GM04503 (cell line): ENCODE measurements at regions not wholly inside any gene's neighbourhood (a gene's known extent, or its start where the extent isn't known, plus 50 kb on each side); places are given as distances from the start of the nearest gene placed in this dataset.

ENCODE experiments used
- DNase-seq: peaks from one replicate; pipeline ENCODE4 v3.0.0-alpha.2; 2012; ENCODE audit warnings: low read depth

DNA sequence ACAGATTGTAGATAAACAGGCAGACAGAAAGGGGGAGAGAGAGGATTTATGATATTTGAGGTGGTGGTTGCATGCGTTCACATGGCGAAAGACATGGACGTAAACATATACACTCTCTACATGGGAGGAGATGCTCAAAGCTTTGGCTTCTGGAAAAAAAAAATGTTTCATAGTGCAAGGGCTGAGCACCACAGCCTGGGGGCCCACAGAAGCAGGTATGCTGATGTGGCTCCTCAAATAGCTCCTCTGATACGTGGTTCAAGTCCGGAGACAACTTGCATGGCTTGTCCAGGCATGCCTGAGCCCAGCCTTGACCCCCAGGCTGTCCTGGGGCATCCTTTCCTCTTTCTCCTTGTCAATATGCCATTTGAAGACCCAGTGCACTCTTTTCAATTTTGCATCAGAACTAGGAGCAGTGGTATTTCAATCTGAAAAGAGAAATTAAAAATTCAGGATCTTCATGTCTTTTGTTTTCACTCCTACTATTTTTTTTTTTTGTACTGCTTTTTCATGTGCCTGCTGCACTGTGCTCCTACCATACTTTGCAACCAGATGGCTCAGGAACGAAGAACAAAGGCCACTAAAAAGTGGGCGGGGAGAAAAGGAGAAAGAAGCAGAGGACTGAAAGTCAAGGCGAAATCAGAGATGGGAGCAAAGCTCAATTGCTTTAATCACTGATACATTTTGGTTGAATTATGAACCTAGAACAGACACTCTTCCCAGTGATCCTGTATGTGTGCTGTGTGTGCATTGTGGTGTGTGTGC lies 495.7 kb upstream of the TCF4 start:
- DNase-seq, result no peak

DNA sequence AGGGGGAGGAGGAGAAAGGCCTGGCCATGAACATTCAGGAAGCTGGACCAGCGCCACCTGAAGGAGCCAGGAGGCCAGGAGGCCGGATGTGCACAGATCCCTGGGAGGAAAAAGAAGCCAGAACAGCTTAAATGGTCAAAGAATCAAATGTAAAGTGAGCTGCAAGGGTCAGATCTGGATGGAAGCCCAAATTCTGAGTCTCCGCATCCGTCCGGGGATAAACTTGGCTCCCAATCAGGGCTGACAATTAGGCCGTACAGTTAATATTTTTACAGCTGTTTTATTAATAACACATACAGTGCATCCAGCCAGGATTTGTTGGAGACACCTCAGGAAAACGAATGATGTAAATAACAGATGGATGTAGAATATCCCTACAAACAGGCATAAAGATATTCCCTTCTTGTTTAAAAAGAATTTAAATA lies 495.1 kb upstream of the TCF4 start:
- no peak for DNase-seq

DNA sequence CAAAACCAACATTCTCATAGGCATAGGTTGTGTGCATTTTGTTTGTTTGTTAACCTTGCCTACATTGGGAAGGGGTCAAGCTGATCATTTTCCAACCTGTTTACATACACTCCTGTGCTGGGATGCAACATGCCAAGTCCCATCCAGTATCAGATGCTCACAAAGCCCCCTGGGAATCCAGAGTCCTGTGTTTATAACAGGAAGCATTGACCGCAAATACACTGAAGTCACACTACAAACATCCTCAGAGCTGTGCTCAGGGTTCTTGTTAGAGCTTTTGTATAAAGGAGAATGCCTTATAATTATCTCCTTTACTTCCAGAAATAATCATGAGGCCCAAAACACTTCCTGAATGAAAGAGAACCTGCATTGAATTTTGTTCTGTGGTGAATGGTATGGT lies 488.7 kb upstream of the TCF4 start:
- DNase-seq, result no peak

DNA sequence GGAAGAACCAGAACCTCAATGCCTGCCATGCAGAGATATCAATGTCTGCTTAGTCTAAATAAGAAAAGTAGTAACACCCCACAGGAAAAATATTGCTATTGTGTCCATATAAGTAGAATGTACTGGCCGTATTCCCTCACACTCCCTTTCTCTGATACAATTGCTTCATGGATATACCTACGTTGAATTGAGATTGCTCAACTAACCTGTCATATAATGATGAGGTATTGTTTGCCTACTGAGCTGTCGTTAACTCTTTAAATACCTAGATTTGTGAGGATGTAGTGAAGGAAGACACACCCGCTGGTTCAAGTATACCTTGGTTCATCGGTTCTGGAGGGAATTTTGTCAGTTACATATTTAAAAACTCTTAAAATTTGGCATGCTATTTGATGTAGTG lies 480.7 kb upstream of the TCF4 start:
- no peak for DNase-seq

DNA sequence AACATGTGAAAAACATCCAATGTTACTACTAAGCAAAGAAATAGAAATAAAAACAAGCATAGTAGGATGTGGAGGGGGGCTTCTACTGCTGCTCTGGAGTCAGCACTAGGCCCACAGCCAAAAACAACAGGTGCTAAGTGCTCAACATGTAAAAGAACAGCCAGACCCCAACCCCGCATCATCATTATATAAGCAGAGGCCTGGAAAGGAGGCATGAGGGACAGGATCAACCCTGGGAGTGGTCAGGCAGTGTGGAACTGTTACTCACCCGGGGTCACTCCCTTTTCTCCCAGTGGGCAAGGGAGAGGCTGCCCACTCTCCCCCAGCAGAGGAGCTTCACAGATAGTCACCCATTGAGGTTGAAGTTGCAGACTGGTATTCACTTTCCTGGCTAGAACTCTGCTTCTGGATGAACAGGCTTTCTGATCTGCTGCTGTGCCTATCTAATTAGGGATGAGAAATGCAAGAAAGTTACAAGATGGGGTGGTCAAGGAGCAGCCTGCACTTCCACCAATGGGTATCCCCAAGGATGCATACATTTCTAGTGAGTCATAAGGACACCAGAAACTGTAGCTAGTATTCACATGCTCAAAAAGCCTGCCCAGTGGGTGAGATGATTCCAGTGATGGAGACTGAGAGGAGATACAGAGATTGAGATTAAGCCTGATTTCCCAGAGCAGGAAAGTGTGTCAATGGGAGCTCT lies 480.1 kb upstream of the TCF4 start:
- peak; percentile 66 for DNase-seq

DNA sequence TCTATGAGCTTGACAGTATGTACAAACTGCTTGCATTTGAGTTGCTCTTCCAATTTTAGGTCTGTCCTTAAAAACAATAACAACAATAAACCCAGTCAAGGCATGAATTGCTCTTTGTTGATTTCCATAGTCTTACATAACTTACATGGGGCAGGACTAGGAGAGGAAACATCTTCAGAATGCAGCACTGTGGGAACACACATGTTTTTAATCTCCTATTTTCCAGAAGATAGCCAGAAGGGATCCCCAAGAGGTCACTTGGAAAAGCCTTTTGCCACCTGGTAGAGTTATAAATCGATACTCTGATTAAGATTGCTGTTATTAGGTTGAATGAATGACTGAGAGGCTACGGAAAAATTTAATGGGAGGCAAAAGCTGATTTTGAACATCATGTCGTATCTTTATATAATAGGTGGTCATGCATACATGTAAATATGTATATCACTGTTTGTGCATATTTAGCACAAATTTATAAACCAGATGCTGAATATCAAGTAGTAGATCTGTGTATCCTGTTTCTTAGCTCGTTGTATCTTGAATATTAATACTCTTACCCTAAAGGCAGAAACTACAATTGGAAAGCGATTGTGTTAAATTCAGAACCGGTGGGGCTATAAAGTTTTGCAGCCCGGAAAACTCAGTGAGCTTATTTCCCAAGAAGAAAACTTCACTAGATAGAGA lies 479.4 kb upstream of the TCF4 start:
- DNase-seq, result peak; percentile 58

DNA sequence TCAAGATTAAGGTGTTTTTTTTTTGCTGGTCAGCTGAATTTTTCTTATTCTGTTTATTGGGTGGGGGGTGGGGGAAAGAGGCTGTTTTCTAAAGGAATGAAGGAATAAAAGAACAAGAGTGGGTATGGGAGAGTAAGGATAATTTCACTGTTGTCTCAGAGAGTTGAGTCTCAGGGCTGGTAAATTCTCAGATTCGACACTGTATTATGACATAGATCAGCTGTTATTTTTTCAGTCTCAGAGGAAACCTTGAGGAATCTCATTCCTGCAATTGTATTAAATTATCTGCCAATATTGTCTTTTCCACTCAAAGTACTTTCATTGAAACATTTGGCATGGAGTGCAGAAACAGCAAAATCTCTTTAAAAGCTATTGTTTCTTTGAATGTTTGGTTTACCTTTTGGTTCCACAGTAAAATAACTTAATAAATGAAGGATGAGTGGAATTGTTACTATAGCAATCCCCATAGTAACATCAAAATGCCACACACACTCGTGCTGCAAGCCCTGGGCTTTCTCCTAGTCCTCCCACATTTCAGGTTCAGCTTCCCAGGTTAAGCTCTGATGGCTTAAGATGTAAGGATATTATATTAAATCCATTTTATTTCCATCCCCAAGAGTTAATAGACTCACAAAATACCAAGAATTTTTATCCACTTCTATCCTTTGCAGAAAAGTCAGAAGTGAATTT lies 478.7 kb upstream of the TCF4 start:
- no peak for DNase-seq

DNA sequence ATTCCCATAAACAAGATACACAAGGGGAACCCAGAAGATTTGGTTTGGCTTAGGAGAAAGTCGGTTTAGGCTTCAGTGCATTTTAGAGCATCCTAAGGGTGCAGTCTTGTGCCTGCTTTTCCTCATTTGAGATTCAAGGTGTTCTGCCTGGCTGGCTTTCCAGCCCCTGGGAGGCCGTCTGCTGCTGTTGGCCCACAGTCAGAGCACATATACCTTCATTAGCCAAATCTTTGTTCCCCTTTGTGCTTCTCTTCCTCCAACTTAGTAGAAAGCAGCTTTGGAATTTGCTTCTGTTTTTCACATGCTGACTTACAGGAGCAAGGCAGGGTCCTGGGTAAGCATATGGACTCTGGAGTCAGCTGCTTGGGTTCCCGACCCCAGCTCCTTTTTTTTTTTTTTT lies 477.1 kb upstream of the TCF4 start:
- no peak for DNase-seq

DNA sequence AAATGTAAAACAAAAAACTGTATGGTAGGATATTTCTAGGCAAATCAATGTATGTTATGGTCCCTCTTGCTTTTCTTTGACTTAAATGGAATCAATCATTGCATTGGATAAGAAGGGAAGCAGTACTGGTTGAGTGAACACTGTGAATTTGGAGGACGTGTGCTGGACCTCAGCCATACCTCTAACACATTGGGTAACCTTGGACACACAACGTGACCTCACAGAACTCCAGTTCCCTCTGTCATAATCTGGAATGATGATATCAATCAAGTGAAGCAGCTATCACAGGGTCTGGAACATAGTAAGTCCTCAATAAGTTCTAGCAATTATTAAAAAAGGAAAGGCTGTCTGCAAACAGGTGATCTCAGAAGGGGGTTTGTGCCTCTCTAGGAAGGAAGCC lies 474.9 kb upstream of the TCF4 start:
- DNase-seq, result no peak

DNA sequence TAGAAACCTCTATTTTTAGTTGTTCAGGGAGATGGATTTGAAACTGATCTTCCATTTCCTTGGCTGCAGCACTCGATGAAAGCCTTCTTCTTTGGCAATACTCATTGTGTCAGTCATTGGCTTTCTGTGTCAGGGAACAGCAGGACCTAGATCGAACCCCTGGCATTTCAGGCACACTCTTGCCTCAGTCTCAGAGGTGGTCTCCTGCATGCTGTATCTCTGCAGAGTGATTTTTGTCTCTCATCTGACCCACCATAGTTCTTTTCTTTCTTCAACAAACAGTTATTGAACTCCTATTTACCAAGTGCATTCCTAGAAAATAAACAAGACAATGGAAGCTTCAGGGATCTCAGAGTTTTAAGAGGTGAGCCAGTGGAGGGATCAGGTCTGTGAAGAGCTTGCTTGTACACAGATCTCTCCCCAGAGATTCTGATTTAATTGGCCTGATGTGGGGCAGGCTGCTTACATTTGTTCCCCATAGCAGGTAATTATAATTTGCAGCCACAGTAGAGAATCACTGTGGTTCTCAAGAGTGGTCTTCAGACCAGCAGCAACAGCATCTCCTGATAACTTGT lies 473.1 kb upstream of the TCF4 start:
- no peak for DNase-seq

DNA sequence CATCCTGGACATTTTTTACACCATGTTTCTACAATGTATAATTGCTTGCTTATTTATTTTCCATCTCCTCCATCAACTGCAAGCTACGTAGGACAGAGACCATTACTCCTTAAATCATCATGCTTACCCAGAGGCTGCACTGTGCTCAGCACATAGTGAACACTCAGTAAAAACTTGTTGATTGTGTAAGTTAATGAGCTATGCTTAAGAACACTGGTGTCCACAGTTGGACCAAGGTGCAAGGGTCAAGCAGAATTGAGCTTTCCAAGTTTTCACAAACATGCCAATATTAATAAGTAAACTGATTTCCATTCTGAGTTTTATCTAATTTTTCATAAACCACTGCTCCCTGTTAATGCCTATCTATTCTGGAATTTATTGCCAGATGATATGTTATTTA lies 464.2 kb upstream of the TCF4 start:
- no peak for DNase-seq

DNA sequence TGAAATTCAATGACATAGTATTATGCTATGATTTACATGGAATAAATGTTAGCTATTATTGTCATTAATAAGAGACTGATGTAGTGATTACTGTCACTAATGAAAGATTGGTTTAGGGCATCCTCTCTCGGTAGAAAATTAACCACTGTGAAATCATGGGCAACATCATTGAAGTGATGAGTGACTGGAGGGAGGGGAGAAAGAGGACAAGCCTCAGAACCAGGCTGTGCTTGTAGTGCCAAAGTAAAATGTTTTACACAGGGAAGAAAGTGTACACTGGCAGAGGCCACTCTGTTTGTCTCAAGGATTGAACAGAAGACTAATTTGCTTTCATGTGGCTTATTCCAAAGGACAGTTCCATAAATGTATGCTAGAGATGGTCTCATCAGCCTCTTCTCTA lies 456.2 kb upstream of the TCF4 start:
- DNase-seq, result no peak

DNA sequence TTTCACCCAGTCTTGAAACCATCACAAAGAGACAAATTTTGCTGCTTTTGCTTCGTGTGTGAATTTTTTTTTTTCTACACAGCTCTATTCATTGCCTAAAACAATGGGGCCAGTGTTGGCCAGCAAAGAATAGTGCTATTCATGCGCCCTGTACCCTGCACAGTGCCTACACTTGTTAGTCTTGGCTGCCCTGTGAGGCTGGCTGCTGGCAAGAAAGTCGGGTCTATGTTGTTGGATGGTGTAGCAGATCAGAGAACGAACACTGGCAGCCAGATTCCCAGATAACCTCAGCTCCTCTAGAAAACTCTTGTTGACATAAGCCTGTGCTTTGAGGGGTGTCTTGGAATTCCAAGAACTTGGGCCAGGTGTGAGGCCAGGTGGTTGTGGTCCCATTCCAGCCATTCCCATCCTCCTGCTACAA lies 455.7 kb upstream of the TCF4 start:
- no peak for DNase-seq

DNA sequence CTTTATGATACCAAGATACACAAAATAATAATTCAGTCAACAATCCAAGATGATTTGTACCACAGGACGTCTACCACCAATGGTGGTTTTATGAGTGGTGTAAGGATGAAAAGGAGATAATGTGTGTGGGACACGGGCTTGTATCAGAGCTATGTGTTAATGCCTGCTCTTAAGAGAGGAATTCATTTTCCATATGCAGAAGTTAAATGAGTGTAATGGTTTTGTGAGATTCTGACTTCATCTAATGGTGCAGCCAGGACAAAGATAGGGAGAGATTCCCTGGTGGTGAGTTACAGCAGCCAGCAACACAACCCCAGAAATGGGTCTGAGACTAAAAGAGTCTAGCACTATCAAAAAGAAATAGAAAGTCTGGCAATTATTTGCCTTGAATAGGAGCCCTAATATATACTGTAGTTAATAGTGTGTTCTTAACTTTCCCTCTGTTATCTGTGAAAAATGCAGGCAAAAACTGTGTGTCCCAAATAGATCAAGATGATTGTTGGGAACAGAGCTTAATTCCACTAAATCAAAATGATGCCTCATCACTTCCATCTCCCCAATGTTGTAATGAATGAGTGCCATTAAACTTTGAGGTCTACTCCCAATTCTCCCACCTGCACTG lies 455.0 kb upstream of the TCF4 start:
- DNase-seq, result no peak

DNA sequence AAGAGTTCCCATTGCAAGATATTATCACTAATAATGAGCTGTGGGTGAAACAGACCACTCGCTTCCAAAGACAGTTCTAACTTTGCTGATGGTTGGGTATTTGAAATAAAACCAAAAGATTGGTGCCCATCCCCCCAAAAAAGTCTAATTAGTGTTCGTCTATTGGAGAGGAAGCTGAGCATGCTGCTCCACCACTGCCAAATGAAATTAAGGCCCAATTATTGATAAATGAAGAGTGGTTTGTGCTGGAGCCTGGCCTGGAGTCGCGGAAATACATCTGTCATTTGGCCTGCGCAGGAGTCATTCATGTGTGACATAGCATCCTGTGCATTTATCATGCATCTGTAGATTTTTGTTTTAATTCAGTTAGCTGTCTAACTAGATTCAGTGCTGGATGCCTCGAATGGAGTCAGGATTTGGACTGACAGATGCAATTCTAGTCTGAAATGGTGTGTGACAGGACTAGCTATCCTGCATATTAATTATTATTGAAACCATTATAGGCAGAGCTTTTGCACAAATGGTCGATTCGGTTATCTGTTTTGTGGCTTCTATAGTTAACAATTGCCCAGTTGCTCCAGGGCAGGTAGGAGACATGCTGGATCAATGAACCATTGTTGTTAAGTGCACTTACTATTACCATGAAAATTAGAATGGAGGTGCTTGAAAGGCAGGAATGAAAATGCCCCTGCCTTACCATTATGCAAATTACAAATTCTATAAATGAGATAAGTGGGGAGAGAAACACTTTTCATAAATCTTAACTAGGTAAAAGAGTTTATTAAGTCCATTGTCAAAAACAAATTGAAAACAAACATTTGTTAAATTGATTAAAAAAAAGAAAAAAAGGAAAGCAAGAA lies 450.4 kb upstream of the TCF4 start:
- no peak for DNase-seq

DNA sequence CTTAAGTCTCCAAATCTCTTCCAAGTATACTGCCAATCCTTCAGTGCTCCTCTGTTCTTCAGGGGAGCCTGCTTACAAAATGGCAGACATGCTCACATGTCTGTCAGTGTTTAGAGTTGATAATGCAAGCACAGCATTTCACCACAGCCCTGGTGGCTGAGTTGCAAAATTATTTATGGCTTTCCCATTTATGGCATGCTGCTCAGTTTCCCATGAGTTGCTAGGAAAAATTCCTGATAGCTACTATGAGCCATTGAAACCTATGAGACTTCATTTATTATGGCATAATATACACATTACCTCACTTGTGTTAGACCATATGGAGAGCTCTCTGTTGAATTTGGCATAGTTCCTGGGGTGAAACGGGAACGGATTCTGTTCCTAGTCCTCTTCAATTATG lies 448.7 kb upstream of the TCF4 start:
- no peak for DNase-seq

DNA sequence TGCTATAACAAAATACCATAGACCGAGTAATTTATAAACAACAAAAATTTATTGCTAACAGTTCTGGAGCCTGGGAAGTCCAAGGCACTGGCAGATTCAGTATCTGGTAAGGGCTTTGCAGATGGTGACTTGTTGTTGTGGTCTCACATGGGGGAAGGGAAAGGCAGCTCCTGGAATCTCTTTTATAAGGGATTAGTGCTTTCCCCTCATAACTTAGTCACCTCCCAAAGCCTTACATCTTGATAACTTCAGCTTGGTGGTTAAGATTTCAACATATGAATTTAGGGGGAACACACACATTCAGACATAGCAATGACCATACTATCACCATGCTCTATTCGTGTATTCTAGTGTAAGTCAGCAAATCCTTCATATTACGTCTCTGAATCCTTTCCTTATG lies 447.6 kb upstream of the TCF4 start:
- no peak for DNase-seq

DNA sequence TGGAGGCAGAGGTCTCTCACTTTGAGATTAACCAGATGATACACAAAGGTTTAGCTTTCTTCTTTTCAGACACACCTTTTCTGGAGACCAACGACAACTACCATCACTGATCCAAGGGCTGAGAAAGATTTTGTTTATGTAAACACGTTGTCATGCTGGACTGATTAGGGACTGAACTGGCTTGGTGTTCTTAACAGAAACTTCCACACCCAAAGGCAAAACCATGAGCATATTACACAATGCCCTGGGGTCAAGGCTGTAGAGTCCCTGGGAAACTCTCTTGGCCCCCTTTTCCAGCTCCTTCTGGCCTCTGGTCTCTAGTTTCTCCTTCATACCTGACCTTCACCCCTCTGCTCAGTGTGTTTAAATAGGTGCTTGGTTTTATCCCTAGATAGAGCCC lies 447.0 kb upstream of the TCF4 start:
- DNase-seq, result no peak

DNA sequence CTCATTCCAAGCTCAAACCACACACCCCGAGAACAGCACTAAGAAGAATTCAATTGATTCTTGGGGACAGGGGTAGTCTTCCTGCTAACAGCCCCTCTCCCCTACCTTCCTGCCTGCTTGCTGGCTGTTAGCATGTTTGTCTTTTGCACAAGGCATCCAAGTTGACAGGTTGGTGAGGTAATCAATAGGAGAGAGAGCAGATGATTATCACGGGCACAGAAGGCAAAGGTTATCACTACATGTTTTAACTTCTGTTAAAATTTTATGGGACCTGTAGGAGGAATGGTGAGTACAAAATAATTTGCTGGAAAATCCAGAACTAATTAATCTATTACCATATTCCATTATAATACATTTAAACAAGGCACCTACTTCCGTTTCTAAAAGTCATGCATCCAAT lies 442.1 kb upstream of the TCF4 start:
- DNase-seq, result no peak

DNA sequence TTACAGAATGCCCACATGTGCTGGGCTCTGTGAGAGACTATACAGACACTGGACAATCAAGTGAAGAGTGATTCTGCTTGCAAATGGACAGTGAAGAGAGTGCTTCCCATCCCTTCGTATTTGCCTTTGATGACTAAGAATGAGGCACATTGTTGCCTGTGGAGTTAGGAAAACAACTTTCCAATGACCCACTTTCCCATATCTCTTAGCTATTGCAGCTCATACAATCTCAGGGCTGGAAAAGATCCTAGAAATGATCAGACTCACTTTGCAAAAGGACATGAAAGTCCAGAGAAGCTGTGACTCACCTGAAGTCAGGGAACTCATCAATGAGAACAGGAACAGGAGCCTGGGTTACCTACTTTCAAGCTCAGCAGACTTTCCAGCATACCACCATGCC lies 440.5 kb upstream of the TCF4 start:
- DNase-seq, result peak; percentile 48

DNA sequence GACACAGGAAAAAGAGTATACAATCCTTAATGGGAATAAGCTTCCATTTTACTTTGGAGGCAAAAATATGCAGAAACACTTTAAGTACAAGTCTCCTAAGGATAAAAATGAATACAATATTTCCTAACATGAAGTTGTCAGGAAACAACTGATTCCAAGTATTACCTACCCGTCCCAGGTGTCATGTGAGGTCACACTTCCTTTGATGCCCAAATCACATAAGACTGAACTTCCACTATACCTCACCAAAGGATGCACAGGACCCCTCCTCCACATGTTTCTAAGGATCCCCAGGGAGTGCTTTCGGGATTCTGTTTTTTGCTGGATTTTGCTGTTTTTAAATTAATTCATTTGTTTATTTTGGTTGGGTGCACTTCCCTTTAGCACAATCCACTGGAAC lies 438.5 kb upstream of the TCF4 start:
- no peak for DNase-seq
